ENCODE measurements at regions not wholly inside any gene's neighbourhood (a gene's known extent, or its start where the extent isn't known, plus 50 kb on each side); places are given as distances from the start of the nearest gene placed in this dataset.

GRCh38 chr6:120395784-120396183 is 938.5 kb downstream of the TBC1D32 start:
- Histone ChIP-seq H3K18ac (ENCODE audit: extremely low read depth, low read length) (no peak overlapping the region), H3K23ac (ENCODE audit: insufficient read length) (no peak overlapping the region), H4K5ac (ENCODE audit: insufficient read length, low read depth, low read length) (no peak overlapping the region), H3K14ac (ENCODE audit: insufficient read length) (no peak overlapping the region), H2BK5ac (ENCODE audit: low read depth, low read length) (no peak overlapping the region), H3K79me1 (ENCODE audit: low read depth, low read length) (no peaks in the 10 kb centered on the region), H4K91ac (replicated peaks; ENCODE audit: insufficient read length, low read length) (no peak overlapping the region), H3K27ac (ENCODE audit: low read depth, low read length) (no peak overlapping the region), H2BK12ac (ENCODE audit: low read depth, low read length) (no peak overlapping the region), H3K27me3 (replicated peaks in 1 of 4; ENCODE audit: control insufficient read depth in 3 of 4, extremely low read depth in 1 of 4, insufficient read depth in 3 of 4, low read length in 3 of 4) (no peaks in the 10 kb centered on the region), H2BK20ac (ENCODE audit: low read length) (no peak overlapping the region), H3K9me3 (ENCODE audit: insufficient read depth in 2 of 2, low read depth in 1 of 2, low read length in 1 of 2) (no peaks in the 10 kb centered on the region), H3K4me1 (replicated peaks in 1 of 4; ENCODE audit: control insufficient read depth in 3 of 4, insufficient read depth in 4 of 4, low read length in 3 of 4) (no peaks in the 10 kb centered on the region), H3K4me2 (ENCODE audit: insufficient read depth in 1 of 2, low read depth in 2 of 2, low read length in 2 of 2) (no peak overlapping the region), H3K9ac (replicated peaks in 1 of 4; ENCODE audit: extremely low read depth in 1 of 4, low read depth in 3 of 4, low read length in 3 of 4) (no peak overlapping the region), H2BK120ac (replicated peaks; ENCODE audit: low read depth, low read length) (no peak overlapping the region), H2BK15ac (ENCODE audit: low read length) (no peak overlapping the region), H4K20me1 (replicated peaks in 1 of 2; ENCODE audit: control insufficient read depth in 1 of 2, insufficient read depth in 2 of 2, low read length in 2 of 2) (no peaks in the 10 kb centered on the region), H3K4me3 (ENCODE audit: extremely low read depth in 1 of 4, insufficient read depth in 2 of 4, low read depth in 3 of 4, low read length in 4 of 4) (no peak overlapping the region), H2AFZ (ENCODE audit: low read length) (no peak overlapping the region), H2AK5ac (ENCODE audit: low read depth, low read length) (no peak overlapping the region), H3K36me3 (ENCODE audit: control insufficient read depth in 2 of 4, insufficient read depth in 4 of 4, low read length in 3 of 4) (no peaks in the 10 kb centered on the region), H4K8ac (ENCODE audit: extremely low read depth, insufficient read depth, low read length) (no peak overlapping the region), H3K23me2 (ENCODE audit: low read depth, low read length) (no peaks in the 10 kb centered on the region), H3K79me2 (ENCODE audit: control insufficient read depth in 1 of 2, insufficient read depth in 2 of 2, low read length in 2 of 2) (no peaks in the 10 kb centered on the region), H3K56ac (replicated peaks; ENCODE audit: insufficient read length, low read depth, low read length) (no peak overlapping the region), H3K4ac (replicated peaks; ENCODE audit: insufficient read length, low read depth, low read length) (no peak overlapping the region)
- TF ChIP-seq SIX5 (IDR thresholded peaks at IDR 0.05; ENCODE audit: low read depth, low read length) = no peak
- TF ChIP-seq SUZ12 (IDR thresholded peaks at IDR 0.05; ENCODE audit: low read length) = no peak
- no peak for TF ChIP-seq MAX (IDR thresholded peaks at IDR 0.05)
- TF ChIP-seq CTBP2 (IDR thresholded peaks at IDR 0.05; ENCODE audit: borderline replicate concordance, insufficient read depth, insufficient read length, low read length) = no peak
- TF ChIP-seq EZH2 (IDR thresholded peaks at IDR 0.05; ENCODE audit: low read depth, low read length, severe bottlenecking) = no peak
- TF ChIP-seq YY1 (IDR thresholded peaks at IDR 0.05; ENCODE audit: low read depth, low read length) = no peak
- TF ChIP-seq BRCA1 (IDR thresholded peaks at IDR 0.05; ENCODE audit: low read depth, low read length) = no peak
- no peak for TF ChIP-seq HDAC2 (IDR thresholded peaks at IDR 0.05; ENCODE audit: borderline replicate concordance in 1 of 2, low read depth in 2 of 2, low read length in 2 of 2)
- TF ChIP-seq POLR2A (IDR thresholded peaks at IDR 0.05; ENCODE audit: control extremely low read depth in 1 of 2, low read depth in 2 of 2, low read length in 2 of 2) = no peak
- no peak for FAIRE-seq
- ChIA-PET POLR2A (ENCODE audit: partially characterized antibody) (no interaction called here), CTCF (ENCODE audit: partially characterized antibody) (interaction anchor here (0.7 to 1.0 kb wide), 2 partner anchors 11 to 65 kb away, joined by 3 read pairs; no protein-coding TSS in a partner anchor)
- DNase-seq (ENCODE audit: low read depth in 1 of 2, low spot score in 2 of 2) = no peak
- 90% methylated on average over 1 of the region's 1 CpG; no CpG with 5 or more reads in 1 of the 2 experiments for WGBS, 2 experiments (ENCODE audit: extremely low coverage in 1 of 2, insufficient coverage in 1 of 2, insufficient read length in 1 of 2, insufficient replicate concordance in 2 of 2, low coverage in 1 of 2, low lambda C conversion rate in 2 of 2, missing lambda C conversion rate in 1 of 2)
